Stimulated activated CD4-positive, alpha-beta T cell treated with anti-CD3 and anti-CD28 coated beads, TNF-alpha, amount 100 ng/mL, for 4 hours (primary cell): ENCODE measurements at regions not wholly inside any gene's neighbourhood (a gene's known extent, or its start where the extent isn't known, plus 50 kb on each side); places are given as distances from the start of the nearest gene placed in this dataset.
"Not testable (repeated sequence)": the region's sequence is repeated elsewhere in the genome, so short reads cannot be mapped to it uniquely, and the experiment has no call there.

Source experiments
- DNase-seq, 3 experiments: peaks; one replicate each; pipeline ENCODE4 v3.0.0-alpha.2; 2020; ENCODE audit warnings: low read depth in 3 of 3

- DNase-seq = no peak
Measured at GRCh38 chr2:176763851-176764404, 448.7 kb upstream of the HNRNPA3 start.

- no peak for DNase-seq
Measured at GRCh38 chr2:176764921-176765320, 447.7 kb upstream of the HNRNPA3 start.

GRCh38 chr2:176766005-176766404, 446.6 kb upstream of the HNRNPA3 start:
- no peak for DNase-seq

DNA sequence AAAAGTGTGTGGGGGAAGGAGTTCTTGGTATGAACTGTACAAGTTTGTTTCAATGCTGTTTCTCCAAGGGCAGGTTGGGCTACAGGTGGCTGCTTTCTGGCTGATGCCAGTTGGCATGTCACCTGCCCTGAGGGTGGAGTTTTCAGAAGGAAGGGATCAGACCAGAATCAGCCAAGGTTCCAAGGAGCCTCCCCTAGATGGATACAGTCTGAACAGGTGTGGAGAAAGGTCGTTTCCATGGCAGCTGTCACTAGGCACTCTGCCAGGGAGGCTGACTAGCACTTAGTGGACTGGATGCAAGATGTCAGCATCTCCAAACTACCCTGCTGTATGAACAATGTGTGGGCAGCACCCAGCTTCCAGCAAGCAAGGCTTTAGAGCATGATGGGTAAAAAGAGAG, 444.4 kb upstream of the HNRNPA3 start:
- DNase-seq = no peak

- no peak for DNase-seq
Measured at GRCh38 chr2:176769021-176769420, 443.6 kb upstream of the HNRNPA3 start.

GRCh38 chr2:176769499-176770370, 442.9 kb upstream of the HNRNPA3 start:
- no peak for DNase-seq

GRCh38 chr2:176772816-176773215, 439.8 kb upstream of the HNRNPA3 start:
- no peak for DNase-seq

GRCh38 chr2:176774766-176775451, 437.7 kb upstream of the HNRNPA3 start:
- DNase-seq = no peak

DNA sequence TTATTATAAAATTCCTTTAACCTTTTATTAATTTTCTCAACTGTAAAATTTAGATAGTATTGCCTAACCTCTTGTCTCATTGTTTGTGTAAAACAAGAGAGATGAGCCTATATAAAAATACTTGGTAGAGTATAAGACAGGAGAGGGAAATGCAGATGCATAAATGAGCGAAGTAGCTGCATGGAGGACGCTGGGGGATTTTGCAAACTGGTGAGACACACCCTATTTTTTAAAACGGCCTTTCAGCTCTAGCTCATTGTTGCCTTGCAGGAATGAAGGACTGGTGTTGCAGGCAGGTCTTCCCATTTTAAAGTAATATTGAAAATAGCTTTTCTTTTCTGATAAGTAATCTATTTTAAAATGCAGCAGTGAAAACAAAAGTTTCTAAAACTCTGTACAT, 435.3 kb upstream of the HNRNPA3 start:
- no peak for DNase-seq

DNA sequence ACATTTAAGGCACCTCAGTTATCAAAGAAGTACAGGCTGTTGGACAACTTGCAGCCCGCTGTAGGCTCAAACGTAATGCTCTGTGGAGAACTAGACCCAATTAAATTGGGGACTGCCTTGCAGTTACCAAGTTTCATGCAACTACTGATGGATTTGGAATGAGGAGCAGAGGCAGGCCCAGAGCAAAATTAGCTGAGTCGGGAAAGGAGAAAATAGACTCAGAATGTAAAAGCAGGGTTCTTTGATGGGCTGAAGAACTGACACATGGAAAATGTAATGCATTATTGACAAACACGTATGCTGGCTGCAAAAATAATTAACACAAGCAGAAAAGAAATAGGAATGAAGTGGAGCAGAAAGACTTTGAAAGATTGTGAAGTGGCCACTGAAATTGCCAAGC, 432.7 kb upstream of the HNRNPA3 start:
- DNase-seq = no peak

- DNase-seq = no peak
Measured at GRCh38 chr2:176780348-176780747, 432.2 kb upstream of the HNRNPA3 start.

DNA sequence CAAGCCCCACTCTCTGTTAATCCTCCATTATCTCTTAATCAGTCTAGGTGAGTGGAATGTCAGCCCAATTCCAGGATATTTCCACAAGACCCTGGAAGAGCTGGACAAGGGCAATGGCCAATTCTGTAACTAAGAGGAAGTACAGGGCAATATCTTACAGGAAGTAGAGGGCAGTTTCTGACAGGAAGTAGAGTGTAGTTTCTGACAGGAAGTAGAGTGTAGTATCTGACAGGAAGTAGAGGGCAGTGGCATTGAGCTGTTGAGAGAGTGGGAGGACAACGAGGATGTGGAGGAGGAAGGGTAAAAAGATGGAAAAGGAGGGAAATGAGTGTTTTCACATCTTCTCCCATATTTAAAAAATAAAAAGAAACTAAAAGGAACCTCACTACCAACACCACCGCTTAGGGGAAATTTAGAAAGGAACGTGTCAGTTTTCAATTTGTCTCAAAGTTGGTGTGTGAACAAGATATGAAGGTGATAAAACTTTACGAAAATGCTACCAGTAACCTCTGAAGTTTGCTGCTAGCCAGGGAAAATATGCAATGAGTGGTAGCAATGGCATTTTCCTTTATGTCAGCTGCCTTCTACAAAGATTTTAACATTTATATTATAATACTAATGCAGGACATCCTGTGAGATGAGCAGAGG, 430.9 kb upstream of the HNRNPA3 start:
- DNase-seq = no peak

DNA sequence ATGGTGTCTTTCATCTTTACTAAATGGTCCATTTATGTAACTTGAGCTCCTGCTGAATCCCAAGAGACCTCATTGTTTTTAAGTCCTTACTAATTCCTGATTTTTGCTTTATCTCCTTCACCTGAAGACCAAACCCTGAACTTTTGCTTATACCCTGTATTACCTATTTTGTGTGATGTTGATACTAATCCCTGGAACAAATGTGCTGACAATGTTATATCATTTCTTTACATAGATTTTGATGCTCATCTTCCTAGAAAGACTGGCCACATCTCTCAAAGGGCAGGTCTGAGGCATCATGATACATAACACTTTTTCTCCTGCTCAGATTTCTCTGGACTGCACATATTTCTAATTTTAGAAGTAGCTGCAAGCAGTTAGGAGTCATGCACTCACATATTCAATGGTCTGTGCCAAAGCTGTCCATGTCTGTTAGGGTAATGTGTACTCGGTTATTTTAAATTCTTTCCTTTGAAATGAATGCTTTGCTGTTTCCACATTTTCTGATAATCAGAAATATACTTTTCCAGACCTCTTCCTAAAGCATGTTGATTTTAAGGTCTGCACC, 427.9 kb upstream of the HNRNPA3 start:
- no peak for DNase-seq

DNA sequence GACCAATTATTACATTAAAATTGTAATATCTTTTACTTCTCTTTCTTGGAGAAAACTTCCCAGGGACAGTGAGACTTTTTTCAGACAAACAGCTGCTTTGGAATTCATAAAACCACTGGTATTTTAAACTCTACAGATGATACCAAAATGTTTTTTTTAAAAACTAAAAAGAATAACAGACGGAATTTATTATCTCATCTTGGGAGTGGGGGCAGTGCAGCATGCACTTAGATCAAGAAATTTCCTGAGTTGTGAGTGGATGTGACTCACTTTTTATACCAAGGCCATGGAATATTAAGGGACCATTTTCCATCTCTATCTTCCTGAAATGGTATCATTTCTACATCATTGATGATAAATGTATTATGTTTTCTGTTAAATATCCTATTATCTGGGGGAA, 422.8 kb upstream of the HNRNPA3 start:
- DNase-seq = no peak

GRCh38 chr2:176790468-176790867, 422.1 kb upstream of the HNRNPA3 start:
- no peak for DNase-seq

- DNase-seq = no peak
Measured at GRCh38 chr2:176793792-176794191, 418.8 kb upstream of the HNRNPA3 start.

DNA sequence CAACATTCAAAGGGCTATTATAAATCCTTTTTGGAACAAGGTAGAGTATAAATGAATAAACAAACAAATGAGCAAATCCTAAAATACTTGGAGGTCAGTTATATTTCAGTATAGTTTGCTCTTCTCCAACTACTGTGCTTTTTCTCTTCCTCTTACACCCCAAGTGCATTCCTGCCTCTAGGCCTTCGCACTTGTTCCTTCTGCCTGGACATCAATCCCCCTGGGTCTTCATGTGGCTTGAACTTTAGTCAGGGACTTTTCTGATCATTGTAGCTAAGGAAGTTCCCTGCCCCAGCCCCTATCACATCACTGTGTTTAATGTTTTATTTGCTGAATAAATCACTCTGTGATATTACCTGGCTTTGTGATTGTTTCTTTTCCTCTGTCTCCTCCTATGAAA, 418.2 kb upstream of the HNRNPA3 start:
- no peak for DNase-seq

DNA sequence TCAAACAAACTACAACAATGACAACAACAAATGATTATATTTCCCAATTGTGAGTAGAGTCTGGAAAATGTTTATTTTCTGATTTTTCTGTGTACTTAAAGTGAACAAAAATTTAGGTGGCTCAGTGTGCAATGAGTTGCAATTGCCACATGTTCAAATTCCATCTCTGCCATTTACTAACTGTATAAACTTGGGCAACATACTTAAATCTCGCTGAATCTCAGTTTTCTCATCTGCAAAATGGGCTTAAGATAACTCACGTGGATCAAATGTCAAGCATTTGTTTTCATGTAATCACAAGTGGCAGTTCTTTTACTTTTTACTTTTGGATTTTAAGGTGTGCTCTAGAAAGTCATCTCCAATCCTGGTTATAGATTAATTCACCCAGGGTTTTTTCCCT, 416.8 kb upstream of the HNRNPA3 start:
- DNase-seq = no peak

DNA sequence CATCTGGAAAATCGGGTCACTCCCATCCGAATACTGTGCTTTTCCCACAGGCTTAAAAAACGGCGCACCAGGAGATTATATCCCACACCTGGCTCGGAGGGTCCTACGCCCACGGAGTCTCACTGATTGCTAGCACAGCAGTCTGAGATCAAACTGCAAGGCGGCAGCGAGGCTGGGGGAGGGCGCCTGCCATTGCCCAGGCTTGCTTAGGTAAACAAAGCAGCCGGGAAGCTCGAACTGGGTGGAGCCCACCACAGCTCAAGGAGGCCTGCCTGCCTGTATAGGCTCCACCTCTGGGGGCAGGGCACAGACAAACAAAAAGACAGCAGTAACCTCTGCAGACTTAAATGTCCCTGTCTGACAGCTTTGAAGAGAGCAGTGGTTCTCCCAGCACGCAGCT, 415.9 kb upstream of the HNRNPA3 start:
- DNase-seq = not testable (repeated sequence)

DNA sequence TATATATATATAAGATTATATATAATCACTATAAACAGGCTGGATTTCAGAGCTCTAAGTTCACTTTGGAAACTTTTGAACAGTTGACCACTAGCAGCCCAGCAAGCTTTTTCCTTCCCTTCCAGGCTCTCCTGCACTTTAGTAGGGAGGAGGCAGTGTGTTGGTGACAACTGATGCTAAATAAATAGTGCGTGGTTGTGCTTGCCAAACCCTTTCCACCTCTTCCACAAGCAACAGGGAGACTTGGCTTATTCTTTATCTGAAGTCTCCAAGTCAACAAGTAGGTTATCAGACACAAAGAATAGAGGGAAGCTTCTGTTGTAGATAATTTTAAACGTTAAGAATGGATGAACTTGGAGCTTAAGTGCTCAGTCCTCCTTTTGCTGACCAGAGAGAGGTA, 408.2 kb upstream of the HNRNPA3 start:
- DNase-seq = no peak

DNA sequence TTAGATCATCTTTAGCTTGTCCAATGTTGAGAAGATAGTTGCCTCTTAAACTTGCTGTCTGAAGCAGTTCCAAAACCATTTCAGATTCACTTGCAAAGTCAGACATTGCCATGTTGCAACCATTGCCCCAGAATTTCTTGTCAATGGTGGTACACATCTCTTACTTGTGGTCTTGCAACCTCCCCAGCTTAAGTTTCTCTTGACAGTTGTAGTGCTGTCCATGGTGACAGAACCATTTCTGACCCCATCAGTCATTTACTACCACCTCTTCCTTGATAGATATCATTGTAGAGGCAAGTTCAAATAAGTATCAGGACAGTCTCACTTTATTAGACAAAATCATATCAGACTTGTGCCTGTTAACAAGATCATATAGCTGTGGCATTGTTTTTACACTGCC, 407.2 kb upstream of the HNRNPA3 start:
- DNase-seq = no peak

DNA sequence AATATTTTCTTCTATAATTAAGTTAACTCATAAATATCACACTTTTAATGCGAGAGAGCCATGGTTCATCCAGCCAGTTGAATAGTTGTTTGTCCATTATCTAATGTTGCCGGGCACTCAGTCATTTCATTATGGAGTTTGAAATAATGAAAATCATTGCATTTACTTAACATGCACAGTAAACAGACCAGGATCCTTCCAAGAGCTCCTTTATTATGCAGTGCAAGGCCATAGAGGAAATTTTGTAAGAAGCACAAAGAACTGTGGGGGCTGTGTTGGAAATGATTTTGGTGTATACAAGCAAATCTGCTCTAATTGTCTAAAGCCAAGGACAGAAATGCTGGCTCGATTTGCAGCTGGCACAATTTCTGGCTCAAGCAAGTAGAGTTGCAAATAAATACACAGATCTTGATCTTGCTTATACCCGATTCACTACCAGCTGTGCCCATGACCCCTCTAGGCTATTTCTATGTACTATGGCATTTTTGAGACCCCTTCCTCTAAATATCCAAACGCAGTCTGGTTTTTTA, 400.3 kb upstream of the HNRNPA3 start:
- DNase-seq = no peak
